ENCODE measurements at regions not wholly inside any gene's neighbourhood (a gene's known extent, or its start where the extent isn't known, plus 50 kb on each side); places are given as distances from the start of the nearest gene placed in this dataset.
A peak's percentile ranks its signal among the peaks of the same experiment; 100 is the strongest.
"Not testable (repeated sequence)": the region's sequence is repeated elsewhere in the genome, so short reads cannot be mapped to it uniquely, and the experiment has no call there.

- no peak for DNase-seq (ENCODE audit: low read depth)
Observed at GRCh38 chr7:24392774-24393173, 108.8 kb downstream of the NPY start.

DNA sequence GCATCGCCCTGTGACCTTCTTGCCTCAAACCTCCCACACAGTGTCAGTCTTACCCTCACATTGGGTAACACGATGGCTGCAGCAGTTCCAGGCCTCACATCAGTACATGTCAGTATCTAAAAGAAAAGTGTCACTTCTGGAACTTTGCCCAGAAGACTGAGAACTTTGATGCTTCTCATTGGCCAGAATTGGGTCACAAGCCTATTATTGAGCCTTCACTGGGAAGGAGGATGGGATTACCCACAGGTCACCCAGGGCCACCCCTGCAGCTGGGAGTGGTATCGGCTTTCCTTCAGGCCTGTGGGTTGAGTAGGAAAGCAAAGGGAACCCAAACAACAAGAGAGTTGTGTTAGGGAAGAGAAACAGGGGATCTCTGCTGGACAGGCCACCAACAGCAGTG is 111.5 kb downstream of the NPY start:
- peak; percentile 97 for DNase-seq (ENCODE audit: low read depth)

- DNase-seq (ENCODE audit: low read depth), result not testable (repeated sequence)
Observed at GRCh38 chr7:24396387-24396786, 112.4 kb downstream of the NPY start.

DNA sequence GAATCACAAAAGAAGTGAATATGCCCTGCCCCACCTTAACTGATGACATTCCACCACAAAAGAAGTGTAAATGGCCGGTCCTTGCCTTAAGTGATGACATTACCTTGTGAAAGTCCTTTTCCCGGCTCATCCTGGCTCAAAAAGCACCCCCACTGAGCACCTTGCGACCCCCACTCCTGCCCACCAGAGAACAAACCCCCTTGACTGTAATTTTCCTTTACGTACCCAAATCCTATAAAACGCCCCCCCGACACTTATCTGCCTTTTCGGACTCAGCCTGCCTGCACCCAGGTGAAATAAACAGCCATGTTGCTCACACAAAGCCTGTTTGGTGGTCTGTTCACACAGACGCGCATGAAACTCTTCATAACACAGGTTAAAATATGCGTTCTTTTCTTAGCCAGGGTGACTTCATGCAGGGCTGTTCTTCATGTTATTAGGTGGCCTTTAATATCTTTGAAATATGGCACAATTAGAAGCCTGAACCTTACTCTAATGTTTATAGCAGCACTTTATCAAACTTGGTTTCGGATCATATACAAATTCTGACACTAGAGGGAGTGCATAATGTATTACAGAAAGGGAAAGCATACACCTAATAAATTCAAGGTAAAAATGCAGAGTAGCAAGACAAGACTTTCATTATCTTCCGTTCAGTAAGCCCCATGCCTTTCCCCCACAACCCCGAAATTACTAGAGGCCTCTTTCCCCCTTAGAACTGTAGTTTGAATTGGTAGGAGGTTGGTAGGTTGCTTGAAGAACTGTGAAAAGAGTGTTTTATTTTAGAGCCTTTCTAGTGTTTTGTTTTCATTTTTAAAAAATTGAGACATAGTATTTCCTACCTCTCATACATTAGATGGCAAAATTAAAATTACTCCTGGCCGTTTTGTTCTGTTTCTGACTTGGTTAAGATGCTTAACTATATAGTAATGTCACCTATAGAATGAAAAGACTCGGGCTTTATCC is 117.9 kb downstream of the NPY start:
- DNase-seq (ENCODE audit: low read depth), result peak; percentile 66

DNA sequence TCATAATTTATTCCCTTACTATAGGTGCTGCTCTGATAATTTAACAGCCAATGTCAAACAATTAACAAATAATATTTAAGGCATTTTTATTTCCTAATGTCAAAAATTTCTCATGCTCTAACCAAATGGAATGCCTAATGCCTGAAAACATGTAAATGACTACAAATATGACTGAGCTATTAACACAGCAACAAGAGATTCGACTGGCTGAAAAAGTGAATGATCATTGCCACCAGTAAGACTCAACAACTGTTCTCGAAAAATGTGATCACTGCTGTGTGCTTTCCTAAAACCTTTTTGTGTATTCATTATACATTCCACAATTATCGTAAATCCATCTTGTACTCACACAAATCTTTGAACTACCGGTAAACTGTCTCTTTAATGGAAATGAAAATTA is 118.7 kb downstream of the NPY start:
- no peak for DNase-seq (ENCODE audit: low read depth)

- no peak for DNase-seq (ENCODE audit: low read depth)
Observed at GRCh38 chr7:24403557-24403956, 119.6 kb downstream of the NPY start.

DNA sequence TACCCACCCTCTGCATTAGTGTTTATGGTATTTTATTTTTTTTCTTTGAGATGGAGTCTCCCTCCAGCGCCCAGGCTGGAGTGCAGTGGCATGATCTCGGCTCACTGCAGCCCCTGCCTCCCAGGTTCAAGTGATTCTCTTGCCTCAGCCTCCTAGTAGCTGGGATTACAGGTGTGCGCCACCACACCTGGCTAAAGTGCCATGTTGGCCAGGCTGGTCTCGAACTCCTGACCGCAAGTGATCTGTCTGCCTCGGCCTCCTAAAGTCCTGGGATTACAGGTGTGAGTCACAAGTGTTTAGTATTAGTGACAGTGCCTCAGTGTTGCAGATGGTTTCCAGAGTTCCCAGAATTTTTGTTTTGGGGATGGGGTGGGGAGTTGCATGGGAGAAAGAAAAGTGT is 120.3 kb downstream of the NPY start:
- no peak for DNase-seq (ENCODE audit: low read depth)

GRCh38 chr7:24405002-24405401 is 121.0 kb downstream of the NPY start:
- no peak for DNase-seq (ENCODE audit: low read depth)

DNA sequence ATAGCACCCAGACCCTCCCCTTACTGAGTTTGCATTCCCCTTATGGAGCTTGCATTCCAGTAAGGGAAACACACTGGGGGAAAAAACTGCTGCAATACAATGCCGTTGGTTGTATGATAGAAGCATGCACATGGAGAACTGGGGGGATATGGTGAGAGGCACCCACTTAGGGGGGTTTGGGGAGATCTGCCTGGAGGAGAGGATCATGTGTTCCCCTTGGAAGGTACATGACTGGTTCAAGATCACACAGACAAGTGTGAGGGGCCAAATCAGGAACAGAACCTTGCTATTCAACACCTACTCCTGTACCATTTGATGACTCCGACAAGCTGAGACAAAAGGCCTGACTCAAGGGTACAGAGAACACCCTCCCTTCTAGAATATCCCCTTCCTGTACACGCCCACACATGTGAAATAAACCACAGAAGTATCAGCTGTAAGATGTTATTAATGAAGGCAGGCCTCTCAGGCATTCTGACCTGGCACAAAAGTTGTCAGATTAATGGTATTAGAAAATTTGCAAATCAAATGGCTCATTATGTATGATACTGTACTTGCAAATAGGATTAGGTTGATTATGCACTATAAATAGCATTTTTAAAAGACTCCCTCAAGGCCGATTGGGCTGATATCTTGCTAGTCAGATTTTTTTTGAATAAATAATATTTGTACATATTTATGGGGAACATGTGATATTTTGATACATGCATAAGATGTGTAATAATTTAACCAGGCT is 122.2 kb downstream of the NPY start:
- peak; percentile 28 for DNase-seq (ENCODE audit: low read depth)

DNA sequence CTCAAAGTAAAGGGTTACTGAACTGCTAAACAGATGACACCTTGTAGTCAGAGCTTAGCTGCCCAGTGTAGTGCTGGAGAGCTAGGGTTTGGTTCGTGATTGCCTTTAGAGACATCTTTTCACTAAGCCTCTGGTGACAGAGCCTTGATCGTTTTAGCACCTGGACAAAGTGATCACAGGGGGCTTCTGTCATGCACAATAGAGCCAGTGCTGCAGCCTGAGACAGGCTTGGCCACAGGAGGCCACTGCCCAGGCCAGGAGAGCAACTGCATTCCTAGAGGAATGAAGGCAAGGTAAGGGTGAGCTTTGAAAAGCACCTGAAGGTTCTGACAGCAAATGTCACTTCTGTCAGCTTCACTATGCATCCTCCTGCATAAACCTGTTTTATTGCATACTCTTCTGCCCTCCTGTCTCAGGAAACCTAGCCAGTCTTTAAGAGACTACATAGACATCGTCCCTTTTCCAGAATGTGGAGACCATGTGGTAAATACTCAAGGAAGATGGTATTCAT is 122.9 kb downstream of the NPY start:
- DNase-seq (ENCODE audit: low read depth), result no peak

DNA sequence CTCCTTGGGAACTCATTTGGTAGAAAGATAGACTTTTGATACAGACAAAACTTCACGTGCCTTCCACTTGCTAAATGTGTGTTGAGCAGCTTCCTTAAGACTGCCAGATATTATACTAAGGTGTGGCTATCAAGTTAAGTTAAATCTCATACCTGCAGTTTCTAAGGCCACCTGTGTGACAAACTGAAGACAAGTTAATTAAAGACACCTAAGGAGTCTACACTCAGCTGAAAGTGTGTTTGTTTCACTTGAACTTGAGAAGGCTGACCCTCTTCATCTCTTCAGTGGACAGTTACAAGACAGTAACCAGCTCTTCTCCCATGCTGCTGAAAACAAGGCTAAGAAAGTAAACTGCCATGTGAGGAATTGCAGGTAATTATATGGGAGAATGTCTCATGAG is 124.0 kb downstream of the NPY start:
- no peak for DNase-seq (ENCODE audit: low read depth)

DNA sequence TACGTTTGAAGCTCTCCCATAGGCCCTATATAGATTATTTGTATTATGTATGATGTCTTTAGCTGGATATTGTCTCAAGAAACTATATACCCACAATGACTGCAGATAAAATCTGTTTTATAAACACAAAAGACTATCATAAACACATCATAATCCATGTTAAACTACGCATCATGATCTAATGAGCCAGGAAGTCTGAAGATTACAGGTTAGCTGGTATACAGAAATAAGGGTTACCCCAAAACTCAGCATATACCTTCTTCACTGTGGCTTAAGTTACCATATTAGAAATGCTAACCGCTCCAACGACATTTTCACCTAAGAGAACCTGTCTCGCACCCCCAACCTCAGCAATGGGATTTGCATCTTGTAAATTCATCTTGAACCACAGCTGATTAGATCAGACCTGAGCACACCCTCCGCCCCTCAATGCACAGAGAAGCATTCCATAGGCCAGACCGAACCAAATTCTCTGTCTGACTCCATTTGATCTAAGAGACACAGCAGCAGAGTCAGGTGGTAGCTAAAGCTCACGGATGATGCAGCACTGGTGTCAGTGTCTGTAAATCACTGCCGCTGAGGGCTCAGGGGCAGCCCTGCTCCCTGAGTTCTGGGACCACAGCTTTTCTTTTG is 124.9 kb downstream of the NPY start:
- DNase-seq (ENCODE audit: low read depth), result no peak

DNA sequence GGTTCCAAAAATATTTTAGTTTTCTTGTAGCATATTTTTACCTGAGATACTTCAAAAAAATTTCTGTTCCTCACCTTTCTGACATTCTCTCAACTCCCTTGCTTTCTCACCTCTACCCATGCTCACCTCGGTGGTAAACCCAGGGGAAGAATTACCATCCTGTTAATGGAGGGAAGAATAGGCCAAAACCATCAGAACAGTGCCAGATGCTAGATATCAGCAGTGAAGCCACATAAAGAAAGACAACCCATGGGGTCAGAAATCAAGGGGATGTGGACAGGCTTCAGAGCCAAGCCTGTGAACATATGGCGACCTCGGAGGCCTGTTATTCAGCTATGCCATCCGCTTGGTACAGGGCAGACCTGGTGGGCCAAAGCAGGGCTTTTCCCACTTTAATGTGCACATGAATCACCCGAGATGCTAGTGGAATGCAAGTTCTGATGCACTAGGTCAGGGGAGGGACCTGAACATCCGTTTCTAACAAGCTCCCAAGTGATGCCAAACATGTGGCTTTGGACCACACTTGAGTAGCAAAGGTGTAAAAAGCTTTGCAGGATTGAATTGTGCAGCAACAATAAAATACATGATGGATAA is 125.5 kb downstream of the NPY start:
- DNase-seq (ENCODE audit: low read depth), result no peak

- DNase-seq (ENCODE audit: low read depth), result no peak
Observed at GRCh38 chr7:24411226-24411625, 127.2 kb downstream of the NPY start.

- no peak for DNase-seq (ENCODE audit: low read depth)
Observed at GRCh38 chr7:24417526-24418120, 133.6 kb downstream of the NPY start.

GRCh38 chr7:24419077-24419476 is 135.1 kb downstream of the NPY start:
- DNase-seq (ENCODE audit: low read depth), result no peak

GRCh38 chr7:24419511-24419910 is 135.5 kb downstream of the NPY start:
- DNase-seq (ENCODE audit: low read depth), result no peak

DNA sequence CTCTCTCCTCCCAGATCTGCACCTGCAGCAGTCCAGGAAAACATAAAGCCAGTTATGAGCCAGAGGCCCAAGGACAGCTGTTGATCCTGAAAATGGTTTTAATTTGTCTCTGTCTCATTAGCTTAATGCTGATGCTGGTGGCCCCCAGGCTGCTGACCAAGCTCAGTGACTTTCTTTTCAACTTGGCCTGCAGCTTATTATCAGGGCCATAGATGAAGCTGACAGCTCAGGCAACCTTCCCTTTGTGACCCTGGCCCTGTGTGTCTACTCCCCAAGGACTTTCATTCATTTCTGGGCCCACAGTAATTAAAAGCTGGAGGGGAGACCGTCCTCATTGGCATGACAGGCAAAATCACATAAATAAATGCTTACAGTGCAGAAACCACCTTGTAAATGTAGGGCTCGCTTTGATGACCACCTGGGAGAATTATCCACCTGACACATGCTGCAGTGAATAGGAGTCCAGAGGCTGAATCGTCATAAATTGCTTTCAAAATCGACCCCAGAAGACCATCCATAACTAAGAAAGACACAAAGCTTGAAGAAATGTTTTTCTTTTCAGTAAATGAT is 138.5 kb downstream of the NPY start:
- no peak for DNase-seq (ENCODE audit: low read depth)

GRCh38 chr7:24425664-24426063 is 141.7 kb downstream of the NPY start:
- DNase-seq (ENCODE audit: low read depth), result no peak

- DNase-seq (ENCODE audit: low read depth), result no peak
Observed at GRCh38 chr7:24427048-24427447, 143.1 kb downstream of the NPY start.

DNA sequence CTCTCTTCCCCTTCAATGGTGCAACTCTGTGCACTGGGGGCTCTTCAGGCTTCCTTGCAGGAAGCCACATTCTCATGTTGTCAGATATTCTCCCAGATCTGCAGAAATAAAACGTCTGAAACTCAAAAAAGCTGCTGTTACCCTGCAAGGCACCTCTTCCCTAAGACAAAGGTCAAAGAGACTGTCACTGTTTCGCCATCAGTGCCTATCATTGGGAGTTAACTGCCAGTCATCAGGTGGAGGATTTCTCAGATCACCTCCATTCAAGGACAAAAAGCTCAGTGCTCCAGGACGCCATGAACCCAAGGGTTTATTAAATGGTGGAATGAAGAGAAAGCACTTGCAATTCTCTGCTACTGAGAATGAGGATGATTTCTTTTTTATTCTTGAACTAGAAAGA is 144.6 kb upstream of the PALS2 start:
- no peak for DNase-seq (ENCODE audit: low read depth)

Data from myocyte (in vitro differentiated cells).